ENCODE measurements at regions not wholly inside any gene's neighbourhood (a gene's known extent, or its start where the extent isn't known, plus 50 kb on each side); places are given as distances from the start of the nearest gene placed in this dataset.

DNA sequence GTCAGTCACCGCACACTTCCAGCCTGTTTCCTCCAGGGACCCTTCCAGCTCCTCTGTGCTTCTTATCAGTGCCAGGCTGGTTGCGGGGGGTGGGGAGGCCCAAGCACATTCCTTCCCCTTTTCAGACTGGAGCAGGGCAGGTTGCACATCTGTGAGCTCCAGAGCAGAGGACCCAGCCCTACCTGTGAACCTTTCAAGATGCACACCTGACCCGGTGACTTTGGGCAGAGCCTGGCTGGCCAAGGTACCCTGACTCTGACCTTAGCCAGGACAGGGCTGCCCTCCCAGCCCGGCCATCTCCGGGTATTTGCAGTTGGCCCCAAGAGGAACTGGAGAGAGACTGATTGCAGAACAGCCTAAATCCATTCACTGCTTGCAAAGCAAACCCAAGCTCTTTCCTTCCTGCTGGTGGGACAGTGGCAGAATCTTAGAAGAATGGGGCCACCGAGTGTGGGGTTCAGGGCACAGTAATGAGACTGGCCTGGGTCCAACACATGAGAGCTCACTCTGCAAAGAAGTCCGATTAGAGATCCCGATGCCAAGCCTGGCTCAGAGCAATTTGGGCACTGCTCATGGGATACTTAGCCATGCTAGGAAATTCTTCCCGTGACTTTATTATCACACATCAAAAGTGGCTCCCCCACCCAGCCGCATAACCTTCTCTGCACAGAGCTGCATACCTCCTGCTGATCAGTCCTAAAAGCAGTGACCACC lies 64.7 kb upstream of the CCND1 start:
- H3K4me1 Mint-ChIP-seq (ENCODE audit: low read depth) = no peaks in the 10 kb centered on the region
- TF ChIP-seq, protein P1, sequence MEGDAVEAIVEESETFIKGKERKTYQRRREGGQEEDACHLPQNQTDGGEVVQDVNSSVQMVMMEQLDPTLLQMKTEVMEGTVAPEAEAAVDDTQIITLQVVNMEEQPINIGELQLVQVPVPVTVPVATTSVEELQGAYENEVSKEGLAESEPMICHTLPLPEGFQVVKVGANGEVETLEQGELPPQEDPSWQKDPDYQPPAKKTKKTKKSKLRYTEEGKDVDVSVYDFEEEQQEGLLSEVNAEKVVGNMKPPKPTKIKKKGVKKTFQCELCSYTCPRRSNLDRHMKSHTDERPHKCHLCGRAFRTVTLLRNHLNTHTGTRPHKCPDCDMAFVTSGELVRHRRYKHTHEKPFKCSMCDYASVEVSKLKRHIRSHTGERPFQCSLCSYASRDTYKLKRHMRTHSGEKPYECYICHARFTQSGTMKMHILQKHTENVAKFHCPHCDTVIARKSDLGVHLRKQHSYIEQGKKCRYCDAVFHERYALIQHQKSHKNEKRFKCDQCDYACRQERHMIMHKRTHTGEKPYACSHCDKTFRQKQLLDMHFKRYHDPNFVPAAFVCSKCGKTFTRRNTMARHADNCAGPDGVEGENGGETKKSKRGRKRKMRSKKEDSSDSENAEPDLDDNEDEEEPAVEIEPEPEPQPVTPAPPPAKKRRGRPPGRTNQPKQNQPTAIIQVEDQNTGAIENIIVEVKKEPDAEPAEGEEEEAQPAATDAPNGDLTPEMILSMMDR (IDR thresholded peaks at IDR 0.05) = no peak

DNA sequence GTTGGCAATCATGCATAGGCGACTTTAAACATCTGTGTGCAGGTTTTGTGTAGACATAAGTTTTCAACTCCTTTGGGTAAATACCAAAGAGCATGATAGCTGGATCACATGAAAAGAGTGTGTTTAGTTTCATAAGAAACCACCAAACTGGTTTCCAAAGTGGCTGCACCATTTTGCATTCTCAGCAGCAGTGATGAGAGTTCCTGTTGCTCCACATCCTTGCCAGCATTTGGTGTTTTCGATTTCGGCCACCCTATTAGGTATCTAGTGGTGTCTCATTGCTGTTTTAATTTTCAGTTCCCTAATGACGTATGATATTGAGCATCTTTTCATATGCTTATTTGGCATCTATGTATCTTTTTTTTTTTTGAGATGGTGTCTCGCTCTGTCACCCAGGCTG lies 62.8 kb upstream of the CCND1 start:
- Mint-ChIP-seq H3K4me1 (ENCODE audit: low read depth) (no peaks in the 10 kb centered on the region), H3K4me3 (no peak overlapping the region), H3K9me3 (no peaks in the 10 kb centered on the region), H3K27ac (no peak overlapping the region), H3K27me3 (ENCODE audit: insufficient read depth) (peaks cover 3% of the 10 kb centered on the region; the same call in 1 of the 2 replicates), H3K36me3 (ENCODE audit: low read depth) (no peaks in the 10 kb centered on the region)
- TF ChIP-seq, protein P1 (IDR thresholded peaks at IDR 0.05) = no peak
- DNase-seq = no peak

More for the DNA sequence above, 64.7 kb upstream of the CCND1 start:
- Mint-ChIP-seq H3K27ac (no peak overlapping the region), H3K27me3 (ENCODE audit: insufficient read depth) (peaks cover 5% of the 10 kb centered on the region; the same call in 1 of the 2 replicates), H3K4me3 (no peak overlapping the region), H3K36me3 (ENCODE audit: low read depth) (no peaks in the 10 kb centered on the region), H3K9me3 (no peaks in the 10 kb centered on the region)
- DNase-seq = no peak

DNA sequence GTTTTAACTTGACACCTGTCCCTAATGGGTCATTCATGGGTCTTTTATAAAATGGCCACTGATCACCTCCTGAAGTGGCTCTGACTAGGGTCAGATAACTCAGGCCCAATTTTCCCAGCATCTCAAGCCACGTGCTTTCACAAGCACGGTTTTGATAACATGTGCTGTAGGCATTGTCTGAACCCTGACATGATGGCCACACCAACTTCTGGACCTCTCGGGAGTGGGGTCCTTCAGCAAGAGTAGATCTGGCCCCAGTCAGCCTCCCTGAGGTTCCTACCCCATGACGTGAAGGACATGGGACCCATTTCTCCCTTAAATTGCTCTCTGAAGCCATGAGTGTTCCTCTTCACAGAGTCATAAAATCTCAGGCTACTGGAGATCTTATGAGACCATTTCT lies 60.4 kb upstream of the CCND1 start:
- no peaks in the 10 kb centered on the region for H3K4me1 Mint-ChIP-seq (ENCODE audit: low read depth)
- no peak for DNase-seq
- no peak overlapping the region for H3K27ac Mint-ChIP-seq
- H3K27me3 Mint-ChIP-seq (ENCODE audit: insufficient read depth) = no peaks in the 10 kb centered on the region
- TF ChIP-seq, protein P1 (IDR thresholded peaks at IDR 0.05) = no peak
- no peak overlapping the region for H3K4me3 Mint-ChIP-seq
- H3K36me3 Mint-ChIP-seq (ENCODE audit: low read depth) = no peaks in the 10 kb centered on the region
- H3K9me3 Mint-ChIP-seq = no peaks in the 10 kb centered on the region

DNA sequence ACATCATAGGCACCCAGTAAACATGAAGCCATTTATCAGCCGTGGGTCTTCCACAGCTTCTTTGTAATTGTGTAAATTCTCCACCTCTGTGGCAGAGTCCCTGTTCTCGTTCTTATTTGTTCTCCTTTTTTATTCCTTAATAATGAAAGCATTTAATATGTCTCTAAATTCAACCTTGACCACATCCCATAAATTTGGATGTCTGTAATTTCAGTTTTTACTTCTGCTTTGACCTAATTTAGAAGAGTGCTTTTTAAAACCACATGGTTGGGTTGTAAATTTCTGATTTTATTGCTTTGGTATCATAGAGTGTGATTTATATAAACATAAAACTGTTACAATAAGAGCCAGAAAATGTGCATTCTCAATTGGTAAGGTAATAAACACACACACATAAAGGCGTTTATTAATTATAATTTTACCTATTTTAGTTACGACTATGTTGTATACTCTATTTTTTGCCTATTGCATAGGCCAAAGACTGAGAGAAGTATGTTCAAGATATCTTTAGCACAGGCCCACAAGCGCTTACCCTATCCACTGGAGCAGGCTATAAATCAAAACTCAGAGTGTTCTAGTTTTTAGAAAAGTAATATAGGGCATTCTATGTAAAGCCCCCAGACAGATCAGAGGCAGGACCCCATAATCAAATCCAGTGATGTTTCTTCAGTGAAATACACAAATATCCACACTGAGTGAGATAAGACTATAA lies 58.0 kb upstream of the CCND1 start:
- H3K4me3 Mint-ChIP-seq = no peak overlapping the region
- TF ChIP-seq, protein P1 (IDR thresholded peaks at IDR 0.05) = no peak
- no peaks in the 10 kb centered on the region; the same call in 1 of the 2 replicates for H3K27me3 Mint-ChIP-seq (ENCODE audit: insufficient read depth)
- DNase-seq = no peak
- no peaks in the 10 kb centered on the region for H3K9me3 Mint-ChIP-seq
- peaks cover 10% of the 10 kb centered on the region for H3K4me1 Mint-ChIP-seq (ENCODE audit: low read depth)
- no peak overlapping the region for H3K27ac Mint-ChIP-seq
- H3K36me3 Mint-ChIP-seq (ENCODE audit: low read depth) = no peaks in the 10 kb centered on the region

DNA sequence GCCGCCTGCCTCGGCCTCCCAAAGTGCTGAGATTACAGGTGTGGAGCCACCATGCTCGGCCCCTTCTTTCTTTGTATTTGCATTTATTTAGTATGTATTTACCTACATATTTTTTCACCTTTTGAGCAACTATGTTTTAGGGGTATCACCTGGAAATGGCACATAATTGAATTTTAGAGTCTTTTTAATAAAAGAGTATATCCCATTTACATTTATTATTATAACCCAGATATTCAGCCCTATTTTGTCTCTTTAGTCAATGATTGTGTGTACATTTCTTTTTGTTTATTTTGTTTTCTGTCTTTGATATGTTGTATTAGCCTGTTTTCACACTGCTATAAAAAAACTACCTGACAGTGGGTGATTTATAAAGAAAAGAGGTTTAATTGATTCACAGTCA lies 56.8 kb upstream of the CCND1 start:
- Mint-ChIP-seq H3K36me3 (ENCODE audit: low read depth) (no peaks in the 10 kb centered on the region), H3K27me3 (ENCODE audit: insufficient read depth) (no peaks in the 10 kb centered on the region; the same call in 1 of the 2 replicates), H3K4me1 (ENCODE audit: low read depth) (peaks cover 23% of the 10 kb centered on the region), H3K27ac (no peak overlapping the region), H3K4me3 (no peak overlapping the region), H3K9me3 (no peaks in the 10 kb centered on the region)
- DNase-seq = no peak
- TF ChIP-seq, protein P1 (IDR thresholded peaks at IDR 0.05) = no peak

All from HFFc6 (cell line).